CD14-positive monocyte (primary cell): ENCODE measurements at regions not wholly inside any gene's neighbourhood (a gene's known extent, or its start where the extent isn't known, plus 50 kb on each side); places are given as distances from the start of the nearest gene placed in this dataset.

Source experiments
- DNase-seq, 3 donors: peaks; one replicate each; pipeline ENCODE4 v3.0.0-alpha.2; 2011 to 2022
- H2AFZ ChIP-seq: 2 replicates; pipeline ENCODE4 v1.6.0; 2012; ENCODE audit warnings: mild to moderate bottlenecking, low read depth, low read length, inconsistent platforms; ENCODE audit not compliant: insufficient read depth, poor library complexity, severe bottlenecking
- H3K27ac ChIP-seq, 2 donors: 1 replicate in 1 of 2; 2 replicates in 1 of 2; pipeline ENCODE4 v1.5.1; 2012 to 2013; ENCODE audit warnings: low read length in 2 of 2, control low read depth in 1 of 2, inconsistent platforms in 1 of 2, low read depth in 1 of 2, mild to moderate bottlenecking in 1 of 2
- H3K27me3 ChIP-seq, 2 donors: one replicate each; pipeline versions ENCODE4 v1.6.0 to v1.6.1; 2011 to 2013; ENCODE audit warnings: low read length in 2 of 2; ENCODE audit not compliant: control insufficient read depth in 2 of 2, insufficient read depth in 2 of 2
- H3K36me3 ChIP-seq, 2 donors: replicated peaks in 1 of 2; 1 replicate in 1 of 2; 2 replicates in 1 of 2; pipeline versions ENCODE4 v1.5.1 to v1.6.1; 2012 to 2013; ENCODE audit warnings: low read length in 2 of 2, control low read depth in 1 of 2, inconsistent platforms in 1 of 2, mild to moderate bottlenecking in 1 of 2; ENCODE audit not compliant: insufficient read depth in 2 of 2, control insufficient read depth in 1 of 2
- H3K4me1 ChIP-seq, 2 donors: 1 replicate in 1 of 2; 2 replicates in 1 of 2; pipeline versions ENCODE4 v1.5.1 to v1.6.1; 2012 to 2013; ENCODE audit warnings: low read length in 2 of 2, control low read depth in 1 of 2, inconsistent platforms in 1 of 2, mild to moderate bottlenecking in 1 of 2, moderate library complexity in 1 of 2; ENCODE audit not compliant: insufficient read depth in 2 of 2, control insufficient read depth in 1 of 2
- H3K4me2 ChIP-seq: replicated peaks from 2 replicates; pipeline ENCODE3; 2012; ENCODE audit warnings: low read length, moderate library complexity, mild to moderate bottlenecking; ENCODE audit not compliant: poor library complexity, severe bottlenecking; ENCODE audit errors: extremely low read depth
- H3K4me3 ChIP-seq, 3 experiments: fragments of 200-600 bp in 1 of 3; sonication (generic) in 1 of 3; replicated peaks in 1 of 3; 1 replicate in 2 of 3; 2 replicates in 1 of 3; pipeline ENCODE4 v1.5.1; 2011 to 2013; ENCODE audit warnings: low read length in 3 of 3, mild to moderate bottlenecking in 3 of 3, control low read depth in 2 of 3, low read depth in 2 of 3, inconsistent platforms in 1 of 3, moderate library complexity in 1 of 3
- H3K79me2 ChIP-seq: 2 replicates; pipeline ENCODE4 v1.6.0; 2012; ENCODE audit warnings: mild to moderate bottlenecking, control low read depth, inconsistent platforms, low read length, moderate library complexity; ENCODE audit not compliant: insufficient read depth
- H3K9ac ChIP-seq: 2 replicates; pipeline ENCODE4 v1.6.0; 2017; ENCODE audit warnings: low read length, mild to moderate bottlenecking; ENCODE audit not compliant: insufficient read depth, poor library complexity, severe bottlenecking
- H3K9me3 ChIP-seq, 2 donors: replicated peaks in 1 of 2; 1 replicate in 1 of 2; 2 replicates in 1 of 2; pipeline versions ENCODE4 v1.5.1 to v1.6.1; 2012 to 2013; ENCODE audit warnings: low read length in 2 of 2, control low read depth in 1 of 2; ENCODE audit not compliant: control insufficient read depth in 1 of 2, insufficient read depth in 1 of 2
- H4K20me1 ChIP-seq: 2 replicates; pipeline ENCODE4 v1.6.0; 2012; ENCODE audit warnings: mild to moderate bottlenecking, low read length, control low read depth, moderate library complexity; ENCODE audit not compliant: insufficient read depth
- H3K27ac Mint-ChIP-seq, 7 donors: one replicate each; pipeline ENCODE4 v1.8.0; 2020; ENCODE audit warnings: mild to moderate bottlenecking in 7 of 7, mixed read lengths in 7 of 7, moderate library complexity in 6 of 7, inconsistent platforms in 2 of 7
- H3K27me3 Mint-ChIP-seq, 3 donors: one replicate each; pipeline ENCODE4 v1.8.0; 2021 to 2022; ENCODE audit warnings: low read depth in 3 of 3, mild to moderate bottlenecking in 3 of 3, mixed read lengths in 3 of 3, moderate library complexity in 3 of 3, inconsistent platforms in 1 of 3
- H3K36me3 Mint-ChIP-seq, 2 donors: one replicate each; pipeline ENCODE4 v1.8.0; 2020; ENCODE audit warnings: mixed read lengths in 2 of 2, inconsistent platforms in 1 of 2, mild to moderate bottlenecking in 1 of 2
- H3K4me1 Mint-ChIP-seq: one replicate; pipeline ENCODE4 v1.8.0; 2020; ENCODE audit warnings: mild to moderate bottlenecking, mixed read lengths
- H3K4me3 Mint-ChIP-seq, 2 donors: one replicate each; pipeline ENCODE4 v1.8.0; 2020; ENCODE audit warnings: mild to moderate bottlenecking in 2 of 2, mixed read lengths in 2 of 2, moderate library complexity in 1 of 2
- H3K9me3 Mint-ChIP-seq, 7 donors: one replicate each; pipeline ENCODE4 v1.8.0; 2020 to 2022; ENCODE audit warnings: mixed read lengths in 7 of 7, mild to moderate bottlenecking in 6 of 7, moderate library complexity in 6 of 7, inconsistent platforms in 2 of 7
- WGBS: methylation state at CpG from one replicate; pipeline ENCODE4 v1.1.5; 2013; ENCODE audit warnings: missing lambda C conversion rate; ENCODE audit not compliant: insufficient coverage; 5-methylcytosine and 5-hydroxymethylcytosine counted together
- intact Hi-C, 2 donors: fragments of 100-400 bp; cut with micrococcal nuclease; formaldehyde crosslinking; loops; one replicate each; pipeline versions ENCODE4 v1.15.0 to v1.15.1; 2023
- TF ChIP-seq, protein P1 (sequence below): fragments of 200-600 bp; IDR thresholded peaks from one replicate; pipeline ENCODE4 v1.8.0; 2022; ENCODE audit warnings: antibody characterized with exemption, mild to moderate bottlenecking

DNA sequence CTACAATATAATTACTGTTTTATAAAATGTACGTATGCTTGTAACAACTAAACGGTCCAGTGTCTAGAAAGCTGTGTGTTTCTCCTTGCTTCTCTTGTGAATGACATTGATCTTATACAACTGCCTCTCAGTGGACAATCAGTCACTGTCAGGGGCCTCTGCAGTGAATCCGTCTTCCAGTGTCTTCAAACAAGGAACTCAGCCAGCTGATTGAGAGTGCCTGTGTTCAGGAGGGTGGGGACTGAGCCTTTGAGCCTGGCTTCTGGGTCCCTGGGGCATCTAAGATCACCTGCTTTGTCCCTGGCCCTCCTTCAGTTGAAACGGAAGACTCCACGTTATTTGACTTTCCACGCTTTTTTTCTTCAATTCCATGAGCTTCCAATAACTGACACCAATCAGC lies 133.1 kb upstream of the SFSWAP start:
- no peak overlapping the region for H3K27ac Mint-ChIP-seq
- peaks cover 0 to 13% (median 2%) of the 10 kb centered on the region in 7 donors for H3K9me3 Mint-ChIP-seq
- no peak overlapping the region for H3K4me2 ChIP-seq
- no peaks in the 10 kb centered on the region for H3K4me1 ChIP-seq
- H2AFZ ChIP-seq: no peak overlapping the region
- H3K79me2 ChIP-seq: no peaks in the 10 kb centered on the region
- no peak overlapping the region for H3K9ac ChIP-seq
- H4K20me1 ChIP-seq: no peaks in the 10 kb centered on the region
- DNase-seq: no peak
- no peak overlapping the region for H3K4me3 ChIP-seq
- no peaks in the 10 kb centered on the region for H3K4me1 Mint-ChIP-seq
- no peaks in the 10 kb centered on the region for H3K36me3 Mint-ChIP-seq
- H3K4me3 Mint-ChIP-seq: no peak overlapping the region
- 98% methylated on average over 5 of the region's 6 CpGs for WGBS
- H3K27ac ChIP-seq: no peak overlapping the region
- TF ChIP-seq, protein P1, sequence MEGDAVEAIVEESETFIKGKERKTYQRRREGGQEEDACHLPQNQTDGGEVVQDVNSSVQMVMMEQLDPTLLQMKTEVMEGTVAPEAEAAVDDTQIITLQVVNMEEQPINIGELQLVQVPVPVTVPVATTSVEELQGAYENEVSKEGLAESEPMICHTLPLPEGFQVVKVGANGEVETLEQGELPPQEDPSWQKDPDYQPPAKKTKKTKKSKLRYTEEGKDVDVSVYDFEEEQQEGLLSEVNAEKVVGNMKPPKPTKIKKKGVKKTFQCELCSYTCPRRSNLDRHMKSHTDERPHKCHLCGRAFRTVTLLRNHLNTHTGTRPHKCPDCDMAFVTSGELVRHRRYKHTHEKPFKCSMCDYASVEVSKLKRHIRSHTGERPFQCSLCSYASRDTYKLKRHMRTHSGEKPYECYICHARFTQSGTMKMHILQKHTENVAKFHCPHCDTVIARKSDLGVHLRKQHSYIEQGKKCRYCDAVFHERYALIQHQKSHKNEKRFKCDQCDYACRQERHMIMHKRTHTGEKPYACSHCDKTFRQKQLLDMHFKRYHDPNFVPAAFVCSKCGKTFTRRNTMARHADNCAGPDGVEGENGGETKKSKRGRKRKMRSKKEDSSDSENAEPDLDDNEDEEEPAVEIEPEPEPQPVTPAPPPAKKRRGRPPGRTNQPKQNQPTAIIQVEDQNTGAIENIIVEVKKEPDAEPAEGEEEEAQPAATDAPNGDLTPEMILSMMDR: no peak
- peaks cover 0 to 4% of the 10 kb centered on the region in 2 donors for H3K9me3 ChIP-seq
- intact Hi-C loops: no loop called here
- H3K27me3 ChIP-seq: no peaks in the 10 kb centered on the region
- H3K27me3 Mint-ChIP-seq: peaks cover 6 to 13% (median 8%) of the 10 kb centered on the region in 3 donors
- H3K36me3 ChIP-seq: no peaks in the 10 kb centered on the region

DNA sequence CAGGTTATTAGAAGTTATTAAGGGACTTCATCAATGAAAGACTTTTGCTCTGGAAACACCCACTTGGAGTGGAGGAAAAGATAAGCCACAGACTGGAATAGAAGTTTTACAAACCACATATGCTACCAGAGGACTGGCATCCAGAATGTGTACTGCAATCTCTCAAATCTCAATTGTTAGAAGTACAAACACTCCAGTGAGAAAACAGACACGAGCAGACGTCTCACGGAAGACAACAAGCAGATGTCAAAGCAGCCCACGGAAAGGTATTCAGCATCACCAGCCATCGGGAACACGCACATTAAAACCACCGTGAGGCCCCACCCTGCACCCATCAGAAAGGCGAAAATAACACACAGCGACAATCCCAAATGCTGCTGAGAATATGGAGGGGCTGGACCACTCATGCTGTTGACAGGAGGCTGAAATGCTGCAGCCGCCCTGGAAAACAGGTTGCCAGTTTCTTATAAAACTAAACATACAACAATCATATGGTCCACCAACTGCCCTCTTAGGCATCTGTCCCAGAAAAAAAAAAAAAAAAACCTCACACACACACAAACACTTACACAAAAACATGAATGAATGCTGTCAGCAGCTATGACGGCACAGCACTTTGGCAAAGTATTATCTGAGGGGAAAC lies 131.9 kb upstream of the SFSWAP start:
- Histone ChIP-seq H3K36me3 (no peaks in the 10 kb centered on the region), H2AFZ (no peak overlapping the region), H3K4me3 (no peak overlapping the region), H3K79me2 (no peaks in the 10 kb centered on the region), H4K20me1 (no peaks in the 10 kb centered on the region), H3K9me3 (peaks cover 0 to 4% of the 10 kb centered on the region in 2 donors), H3K27ac (no peak overlapping the region), H3K4me2 (no peak overlapping the region), H3K27me3 (no peaks in the 10 kb centered on the region), H3K9ac (no peak overlapping the region), H3K4me1 (no peaks in the 10 kb centered on the region)
- no peak for DNase-seq
- Mint-ChIP-seq H3K4me3 (peak overlapping the region in 1 of 2 donors; percentile 64), H3K27me3 (peaks cover 7 to 15% (median 13%) of the 10 kb centered on the region in 3 donors), H3K36me3 (no peaks in the 10 kb centered on the region), H3K9me3 (peaks cover 0 to 13% (median 2%) of the 10 kb centered on the region in 7 donors), H3K27ac (peak overlapping the region in 1 of 7 donors; percentile 33), H3K4me1 (no peaks in the 10 kb centered on the region)
- 93% methylated on average over 5 of the region's 11 CpGs for WGBS
- TF ChIP-seq, protein P1: no peak
- intact Hi-C loops: no loop called here
